OCI-LY3 (cell line): ENCODE measurements at regions not wholly inside any gene's neighbourhood (a gene's known extent, or its start where the extent isn't known, plus 50 kb on each side); places are given as distances from the start of the nearest gene placed in this dataset.

Experiments
- CTCF ChIP-seq: fragments of 200-600, 300-600 bp; sonication (generic); IDR thresholded peaks from 2 replicates; pipeline ENCODE4 v1.5.1; 2014; ENCODE audit warnings: antibody characterized with exemption, low read length, low read depth
- EZH2phosphoT487 ChIP-seq: fragments of 200-600 bp; shearing (Covaris generic); IDR thresholded peaks from 2 replicates; pipeline ENCODE4 v1.6.1; 2018; ENCODE audit warnings: antibody characterized with exemption, mixed run types, low read depth

GRCh38 chr17:72504783-72505182 lies 384.0 kb downstream of the SOX9 start:
- TF ChIP-seq CTCF: no peak
- TF ChIP-seq EZH2phosphoT487: no peak
